Endothelial cell of umbilical vein (primary cell): ENCODE measurements at regions not wholly inside any gene's neighbourhood (a gene's known extent, or its start where the extent isn't known, plus 50 kb on each side); places are given as distances from the start of the nearest gene placed in this dataset.

Source experiments
- BruUV-seq: library from RNA; stranded (reverse); fragments of 400-500 nt; replicated peaks from 2 replicates; lab custom pipeline; 2021; lab: Mats Ljungman, UMichigan
- CTCF ChIA-PET: fragments of 300-600, 350-600 bp; sonication (Branson Sonifier 250); formaldehyde crosslinking; loops from one replicate; lab custom pipeline; 2021; ENCODE audit warnings: antibody characterized with exemption, inconsistent platforms; lab: Charles Lee
- POLR2A ChIA-PET: fragments of 300-600, 350-600 bp; sonication (Branson Sonifier 250); formaldehyde crosslinking; loops from one replicate; lab custom pipeline; 2021; ENCODE audit warnings: antibody characterized with exemption, inconsistent platforms; lab: Charles Lee
- DNase-seq: peaks from one replicate; pipeline ENCODE4 v3.0.0-alpha.2; 2011; ENCODE audit warnings: low read depth, low spot score
- FAIRE-seq: peaks from 2 replicates; lab custom pipeline; 2011; peaks lifted over from hg19 to GRCh38; lab: Jason Lieb, UNC
- H2AFZ ChIP-seq: 2 replicates; pipeline ENCODE4 v1.6.0; 2012; ENCODE audit warnings: low read depth, low read length, control low read depth, inconsistent platforms
- H3K27ac ChIP-seq: 2 replicates; pipeline ENCODE4 v1.5.1; 2011; ENCODE audit warnings: low read depth, mild to moderate bottlenecking, control low read depth, low read length, moderate library complexity; ENCODE audit not compliant: insufficient read depth
- H3K27me3 ChIP-seq, 2 experiments: 2 replicates each; pipeline versions ENCODE4 v1.6.0 to v1.6.1; 2011; ENCODE audit warnings: low read length in 2 of 2, mixed read lengths in 1 of 2; ENCODE audit not compliant: control insufficient read depth in 2 of 2, insufficient read depth in 2 of 2
- H3K36me3 ChIP-seq, 2 experiments: 2 replicates in 1 of 2; 3 replicates in 1 of 2; pipeline ENCODE4 v1.5.1; 2011; ENCODE audit warnings: low read length in 2 of 2, mild to moderate bottlenecking in 1 of 2, moderate library complexity in 1 of 2; ENCODE audit not compliant: control insufficient read depth in 2 of 2, insufficient read depth in 2 of 2; ENCODE audit errors: extremely low read depth in 1 of 2
- H3K4me1 ChIP-seq: 3 replicates; pipeline ENCODE4 v1.5.1; 2011; ENCODE audit warnings: mild to moderate bottlenecking, low read length; ENCODE audit not compliant: control insufficient read depth, insufficient read depth; ENCODE audit errors: extremely low read depth
- H3K4me2 ChIP-seq: 2 replicates; pipeline ENCODE4 v1.6.1; 2011; ENCODE audit warnings: low read length, control low read depth, mixed read lengths; ENCODE audit not compliant: insufficient read depth
- H3K4me3 ChIP-seq, 3 experiments: fragments of 200-600 bp in 1 of 3; sonication (generic), shearing (Covaris generic) in 1 of 3; replicated peaks in 1 of 3; 2 replicates each; pipeline ENCODE4 v1.5.1; 2011 to 2016; ENCODE audit warnings: control low read depth in 3 of 3, low read length in 3 of 3, mild to moderate bottlenecking in 2 of 3, inconsistent platforms in 1 of 3, low read depth in 1 of 3, moderate library complexity in 1 of 3; ENCODE audit not compliant: insufficient read depth in 1 of 3
- H3K79me2 ChIP-seq: 2 replicates; pipeline ENCODE4 v1.6.0; 2012; ENCODE audit warnings: low read length, inconsistent platforms; ENCODE audit not compliant: control insufficient read depth, insufficient read depth
- H3K9ac ChIP-seq: replicated peaks from 2 replicates; pipeline ENCODE3; 2011; ENCODE audit warnings: low read length, control low read depth; ENCODE audit not compliant: insufficient read depth; ENCODE audit errors: extremely low read depth
- H3K9me1 ChIP-seq: replicated peaks from 3 replicates; pipeline ENCODE4 v1.6.0; 2011; ENCODE audit warnings: mild to moderate bottlenecking, low read length; ENCODE audit not compliant: control insufficient read depth, insufficient read depth; ENCODE audit errors: extremely low read depth
- H3K9me3 ChIP-seq: replicated peaks from 2 replicates; pipeline ENCODE4 v1.5.1; 2012; ENCODE audit warnings: low read length, inconsistent platforms; ENCODE audit not compliant: control insufficient read depth, insufficient read depth
- H4K20me1 ChIP-seq: replicated peaks from 2 replicates; pipeline ENCODE3; 2011; ENCODE audit warnings: mild to moderate bottlenecking, low read length; ENCODE audit not compliant: control insufficient read depth, insufficient read depth; ENCODE audit errors: extremely low read depth
- EZH2 ChIP-seq: IDR thresholded peaks from 2 replicates; pipeline ENCODE4 v1.6.1; 2012; ENCODE audit warnings: borderline replicate concordance, low read depth, mild to moderate bottlenecking, moderate library complexity, low read length, inconsistent platforms; ENCODE audit not compliant: severe bottlenecking
- FOS ChIP-seq: IDR thresholded peaks from 2 replicates; pipeline ENCODE4 v1.6.1; 2011; ENCODE audit warnings: mild to moderate bottlenecking, low read length, moderate library complexity, borderline replicate concordance; ENCODE audit not compliant: insufficient read depth
- GATA2 ChIP-seq: IDR thresholded peaks from 2 replicates; pipeline ENCODE4 v1.7.0; 2011; ENCODE audit warnings: low read depth, mild to moderate bottlenecking, moderate library complexity, mixed read lengths, low read length; ENCODE audit not compliant: insufficient read length, insufficient read depth
- JUN ChIP-seq: IDR thresholded peaks from 2 replicates; pipeline ENCODE4 v1.6.1; 2011; ENCODE audit warnings: borderline replicate concordance, low read depth; ENCODE audit not compliant: insufficient read length, insufficient read depth
- MAX ChIP-seq: IDR thresholded peaks from 2 replicates; pipeline ENCODE4 v1.6.1; 2011; ENCODE audit not compliant: insufficient read depth, insufficient read length
- MYC ChIP-seq: IDR thresholded peaks from one replicate; pipeline ENCODE4 v1.6.1; 2011; ENCODE audit warnings: mild to moderate bottlenecking, low read depth, low read length
- POLR2A ChIP-seq: IDR thresholded peaks from 2 replicates; pipeline ENCODE4 v1.6.1; 2012; ENCODE audit warnings: low read depth, mild to moderate bottlenecking, control low read depth, low read length
- POLR2AphosphoS5 ChIP-seq: IDR thresholded peaks from 2 replicates; pipeline ENCODE4 v1.6.1; 2012; ENCODE audit warnings: low read depth, mild to moderate bottlenecking, control low read depth, low read length, moderate library complexity; ENCODE audit not compliant: insufficient read depth
- dilution Hi-C: fragments of 300-500 bp; cut with MboI; formaldehyde crosslinking; loops from one replicate; pipeline ENCODE4 v1.15.0; 2019; ENCODE audit warnings: low sequenced_read_pairs; ENCODE audit not compliant: extremely low pct_ligation_motif_present
- intact Hi-C: fragments of 100-400 bp; cut with micrococcal nuclease; formaldehyde crosslinking; loops from one replicate; pipeline ENCODE4 v1.10.0; 2022
- TF ChIP-seq, protein P1 (sequence below), 2 donors: IDR thresholded peaks; 1 replicate in 1 of 2; 2 replicates in 1 of 2; pipeline ENCODE4 v1.5.1; 2011; ENCODE audit warnings: low read length in 2 of 2, mild to moderate bottlenecking in 2 of 2, moderate library complexity in 2 of 2, control low read depth in 1 of 2, inconsistent platforms in 1 of 2, low read depth in 1 of 2; ENCODE audit not compliant: insufficient read depth in 1 of 2; ENCODE audit errors: extremely low read depth in 1 of 2

GRCh38 chr16:72442385-72443158 lies 270.6 kb upstream of the PMFBP1 start:
- Histone ChIP-seq H3K79me2 (no peaks in the 10 kb centered on the region), H3K4me3 (no peak overlapping the region), H3K27ac (no peak overlapping the region), H2AFZ (no peak overlapping the region), H3K4me1 (no peaks in the 10 kb centered on the region), H3K9me1 (no peaks in the 10 kb centered on the region), H3K9ac (no peak overlapping the region), H4K20me1 (no peaks in the 10 kb centered on the region), H3K36me3 (no peaks in the 10 kb centered on the region), H3K27me3 (no peaks in the 10 kb centered on the region), H3K9me3 (no peaks in the 10 kb centered on the region), H3K4me2 (no peak overlapping the region)
- ChIA-PET POLR2A (no interaction called here), CTCF (interaction anchor here (1.0 to 1.5 kb wide), 3 partner anchors 24 to 151 kb away, joined by 3 to 5 read pairs (median 4); no protein-coding TSS in a partner anchor)
- FAIRE-seq (no peak), DNase-seq (no peak)
- intact Hi-C loops (no loop called here), dilution Hi-C loops (no loop called here)
- BruUV-seq, result no TSS peak
- TF ChIP-seq EZH2 (no peak), GATA2 (no peak), MAX (no peak), JUN (no peak), POLR2AphosphoS5 (no peak), POLR2A (no peak), MYC (no peak), FOS (no peak)
- TF ChIP-seq, protein P1, sequence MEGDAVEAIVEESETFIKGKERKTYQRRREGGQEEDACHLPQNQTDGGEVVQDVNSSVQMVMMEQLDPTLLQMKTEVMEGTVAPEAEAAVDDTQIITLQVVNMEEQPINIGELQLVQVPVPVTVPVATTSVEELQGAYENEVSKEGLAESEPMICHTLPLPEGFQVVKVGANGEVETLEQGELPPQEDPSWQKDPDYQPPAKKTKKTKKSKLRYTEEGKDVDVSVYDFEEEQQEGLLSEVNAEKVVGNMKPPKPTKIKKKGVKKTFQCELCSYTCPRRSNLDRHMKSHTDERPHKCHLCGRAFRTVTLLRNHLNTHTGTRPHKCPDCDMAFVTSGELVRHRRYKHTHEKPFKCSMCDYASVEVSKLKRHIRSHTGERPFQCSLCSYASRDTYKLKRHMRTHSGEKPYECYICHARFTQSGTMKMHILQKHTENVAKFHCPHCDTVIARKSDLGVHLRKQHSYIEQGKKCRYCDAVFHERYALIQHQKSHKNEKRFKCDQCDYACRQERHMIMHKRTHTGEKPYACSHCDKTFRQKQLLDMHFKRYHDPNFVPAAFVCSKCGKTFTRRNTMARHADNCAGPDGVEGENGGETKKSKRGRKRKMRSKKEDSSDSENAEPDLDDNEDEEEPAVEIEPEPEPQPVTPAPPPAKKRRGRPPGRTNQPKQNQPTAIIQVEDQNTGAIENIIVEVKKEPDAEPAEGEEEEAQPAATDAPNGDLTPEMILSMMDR (IDR thresholded peaks at IDR 0.05; ENCODE audit: extremely low read depth in 1 of 2, insufficient read depth in 1 of 2, low read depth in 1 of 2, low read length in 2 of 2), result no peak
